GM12878 (cell line): ENCODE measurements at regions not wholly inside any gene's neighbourhood (a gene's known extent, or its start where the extent isn't known, plus 50 kb on each side); places are given as distances from the start of the nearest gene placed in this dataset.
A peak's percentile ranks its signal among the peaks of the same experiment; 100 is the strongest.

Source experiments
- ATAC-seq: fragments of 200-7000 bp; cut with Tn5 transposase; 3 replicates; pipeline ENCODE4 v1.9.1; 2020; ENCODE audit warnings: mild to moderate bottlenecking, moderate library complexity
- BruUV-seq: library from RNA; stranded (reverse); fragments of 400-500 nt; replicated peaks from 2 replicates; lab custom pipeline; 2021; lab: Mats Ljungman, UMichigan
- CTCF ChIA-PET: fragments of 300-600 bp; sonication (Branson Sonifier 250); formaldehyde crosslinking; extraction: SDS; loops from one replicate; lab custom pipeline; 2021; ENCODE audit warnings: inconsistent platforms; lab: Yijun Ruan, JAX
- POLR2A ChIA-PET: fragments of 350-600 bp; formaldehyde crosslinking; extraction: SDS; loops from one replicate; lab custom pipeline; 2021; ENCODE audit warnings: inconsistent platforms; lab: Charles Lee
- RAD21 ChIA-PET: fragments of 300-600 bp; sonication (Branson Sonifier 250); formaldehyde crosslinking; loops from one replicate; lab custom pipeline; 2023; ENCODE audit warnings: antibody characterized with exemption; ENCODE audit not compliant: unreplicated experiment; lab: Charles Lee
- SMC1A ChIA-PET: fragments of 300-600 bp; sonication (Branson Sonifier 250); formaldehyde crosslinking; loops from one replicate; lab custom pipeline; 2023; ENCODE audit not compliant: unreplicated experiment, uncharacterized antibody; lab: Charles Lee
- DNase-seq: peaks from one replicate; pipeline ENCODE4 v3.0.0-alpha.2; 2011; ENCODE audit warnings: low read depth, low spot score
- FAIRE-seq: peaks from 3 replicates; lab custom pipeline; 2011; peaks lifted over from hg19 to GRCh38; lab: Jason Lieb, UNC
- H2AFZ ChIP-seq: 2 replicates; pipeline ENCODE4 v1.6.0; 2011; ENCODE audit warnings: low read depth, low read length, control low read depth; ENCODE audit not compliant: control insufficient read depth
- H3K27ac ChIP-seq: 2 replicates; pipeline ENCODE4 v1.5.1; 2011; ENCODE audit warnings: control low read depth; ENCODE audit not compliant: control insufficient read depth, insufficient read depth
- H3K27me3 ChIP-seq, 2 experiments: replicated peaks in 1 of 2; 2 replicates each; pipeline versions ENCODE4 v1.6.0 to v1.6.1; 2011; ENCODE audit warnings: low read length in 1 of 2; ENCODE audit not compliant: control insufficient read depth in 2 of 2, insufficient read depth in 2 of 2
- H3K36me3 ChIP-seq, 2 experiments: 2 replicates each; pipeline ENCODE4 v1.5.1; 2011; ENCODE audit warnings: low read length in 1 of 2; ENCODE audit not compliant: control insufficient read depth in 2 of 2, insufficient read depth in 2 of 2
- H3K4me1 ChIP-seq: 2 replicates; pipeline ENCODE4 v1.6.1; 2011; ENCODE audit warnings: mild to moderate bottlenecking, low read length, moderate library complexity, mixed read lengths; ENCODE audit not compliant: control insufficient read depth, insufficient read depth
- H3K4me2 ChIP-seq: 2 replicates; pipeline ENCODE4 v1.6.0; 2011; ENCODE audit warnings: control low read depth; ENCODE audit not compliant: control insufficient read depth, insufficient read depth
- H3K4me3 ChIP-seq: fragments of 200-600 bp; sonication (generic); 2 replicates; pipeline ENCODE4 v1.5.1; 2016
- H3K79me2 ChIP-seq: 2 replicates; pipeline ENCODE4 v1.6.0; 2011; ENCODE audit warnings: low read length; ENCODE audit not compliant: control insufficient read depth, insufficient read depth
- H3K9ac ChIP-seq: 2 replicates; pipeline ENCODE4 v1.8.0; 2011; ENCODE audit warnings: low read length, control low read depth, mixed read lengths; ENCODE audit not compliant: control insufficient read depth, insufficient read depth
- H3K9me3 ChIP-seq: replicated peaks from 3 replicates; pipeline ENCODE4 v1.5.1; 2011; ENCODE audit warnings: mild to moderate bottlenecking, low read length; ENCODE audit not compliant: control insufficient read depth, insufficient read depth
- H4K20me1 ChIP-seq: 2 replicates; pipeline ENCODE4 v1.6.0; 2011; ENCODE audit not compliant: control insufficient read depth, insufficient read depth
- CBFB ChIP-seq: IDR thresholded peaks from 2 replicates; pipeline ENCODE4 v1.6.1; 2016; ENCODE audit warnings: antibody characterized with exemption, low read depth
- HDAC6 ChIP-seq: fragments of 200-600 bp; sonication (generic); IDR thresholded peaks from one replicate; pipeline ENCODE4 v1.8.0; 2017; ENCODE audit warnings: antibody characterized with exemption; ENCODE audit not compliant: unreplicated experiment
- MTA2 ChIP-seq: fragments of 450-650 bp; IDR thresholded peaks from 2 replicates; pipeline ENCODE4 v1.6.1; 2016; ENCODE audit warnings: low read depth, mild to moderate bottlenecking, moderate library complexity
- RAD51 ChIP-seq: fragments of 450-650 bp; IDR thresholded peaks from 2 replicates; pipeline ENCODE4 v1.6.1; 2016; ENCODE audit warnings: moderate library complexity, mild to moderate bottlenecking, inconsistent platforms
- SMARCA5 ChIP-seq: fragments of 450-650 bp; IDR thresholded peaks from 2 replicates; pipeline ENCODE4 v1.6.1; 2017; ENCODE audit warnings: mild to moderate bottlenecking
- ZNF217 ChIP-seq: fragments of 450-650 bp; IDR thresholded peaks from 2 replicates; pipeline ENCODE4 v1.6.1; 2017; ENCODE audit warnings: antibody characterized with exemption, mild to moderate bottlenecking
- whole genome bisulfite sequencing: methylation state at CpG from one replicate; pipeline ENCODE4 v1.1.6; 2016; ENCODE audit warnings: low lambda C conversion rate; ENCODE audit not compliant: insufficient replicate concordance, insufficient coverage; ENCODE audit errors: missing lambda C conversion rate; 5-methylcytosine and 5-hydroxymethylcytosine counted together
- in situ Hi-C: fragments of 300-500 bp; cut with MboI; formaldehyde crosslinking; loops from 9 replicates; pipeline ENCODE4 v1.14.3; 2018; ENCODE audit warnings: mixed read lengths
- intact Hi-C: fragments of 100-400 bp; cut with micrococcal nuclease; formaldehyde crosslinking; loops from one replicate; pipeline ENCODE4 v1.14.2; 2022; ENCODE audit not compliant: unreplicated experiment
- TF ChIP-seq, protein P1 (sequence below): fragments of 450-650 bp; IDR thresholded peaks from 2 replicates; pipeline ENCODE4 v1.6.1; 2017; ENCODE audit warnings: mild to moderate bottlenecking, moderate library complexity
- TF ChIP-seq, protein P2 (sequence below): fragments of 150-350 bp; IDR thresholded peaks from 2 replicates; pipeline ENCODE4 v1.6.1; 2016; ENCODE audit warnings: low read depth, low read length

DNA sequence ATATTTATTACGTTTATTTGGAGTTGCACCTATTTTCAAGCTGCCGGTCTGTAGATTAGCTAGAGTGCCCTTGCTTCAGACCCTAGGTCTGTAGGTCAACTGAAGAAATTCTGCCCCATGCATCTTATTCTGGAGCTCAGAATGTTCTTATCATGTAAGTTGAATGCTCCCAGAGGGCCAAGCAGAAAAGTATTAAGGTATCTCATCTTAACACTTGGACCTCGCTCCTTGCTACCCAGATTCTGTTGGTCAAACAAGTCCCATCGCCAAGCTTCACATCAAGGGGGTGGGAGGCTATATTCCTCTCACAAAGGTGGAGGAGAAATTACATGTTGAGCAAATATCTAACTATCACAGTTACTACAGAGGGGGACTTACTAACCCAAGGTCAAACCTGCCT, 187.7 kb downstream of the C1orf94 start (continued):
- TF ChIP-seq, protein P1, sequence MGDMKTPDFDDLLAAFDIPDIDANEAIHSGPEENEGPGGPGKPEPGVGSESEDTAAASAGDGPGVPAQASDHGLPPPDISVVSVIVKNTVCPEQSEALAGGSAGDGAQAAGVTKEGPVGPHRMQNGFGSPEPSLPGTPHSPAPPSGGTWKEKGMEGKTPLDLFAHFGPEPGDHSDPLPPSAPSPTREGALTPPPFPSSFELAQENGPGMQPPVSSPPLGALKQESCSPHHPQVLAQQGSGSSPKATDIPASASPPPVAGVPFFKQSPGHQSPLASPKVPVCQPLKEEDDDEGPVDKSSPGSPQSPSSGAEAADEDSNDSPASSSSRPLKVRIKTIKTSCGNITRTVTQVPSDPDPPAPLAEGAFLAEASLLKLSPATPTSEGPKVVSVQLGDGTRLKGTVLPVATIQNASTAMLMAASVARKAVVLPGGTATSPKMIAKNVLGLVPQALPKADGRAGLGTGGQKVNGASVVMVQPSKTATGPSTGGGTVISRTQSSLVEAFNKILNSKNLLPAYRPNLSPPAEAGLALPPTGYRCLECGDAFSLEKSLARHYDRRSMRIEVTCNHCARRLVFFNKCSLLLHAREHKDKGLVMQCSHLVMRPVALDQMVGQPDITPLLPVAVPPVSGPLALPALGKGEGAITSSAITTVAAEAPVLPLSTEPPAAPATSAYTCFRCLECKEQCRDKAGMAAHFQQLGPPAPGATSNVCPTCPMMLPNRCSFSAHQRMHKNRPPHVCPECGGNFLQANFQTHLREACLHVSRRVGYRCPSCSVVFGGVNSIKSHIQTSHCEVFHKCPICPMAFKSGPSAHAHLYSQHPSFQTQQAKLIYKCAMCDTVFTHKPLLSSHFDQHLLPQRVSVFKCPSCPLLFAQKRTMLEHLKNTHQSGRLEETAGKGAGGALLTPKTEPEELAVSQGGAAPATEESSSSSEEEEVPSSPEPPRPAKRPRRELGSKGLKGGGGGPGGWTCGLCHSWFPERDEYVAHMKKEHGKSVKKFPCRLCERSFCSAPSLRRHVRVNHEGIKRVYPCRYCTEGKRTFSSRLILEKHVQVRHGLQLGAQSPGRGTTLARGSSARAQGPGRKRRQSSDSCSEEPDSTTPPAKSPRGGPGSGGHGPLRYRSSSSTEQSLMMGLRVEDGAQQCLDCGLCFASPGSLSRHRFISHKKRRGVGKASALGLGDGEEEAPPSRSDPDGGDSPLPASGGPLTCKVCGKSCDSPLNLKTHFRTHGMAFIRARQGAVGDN = no peak
- no peak for TF ChIP-seq CBFB
- TF ChIP-seq, protein P2, sequence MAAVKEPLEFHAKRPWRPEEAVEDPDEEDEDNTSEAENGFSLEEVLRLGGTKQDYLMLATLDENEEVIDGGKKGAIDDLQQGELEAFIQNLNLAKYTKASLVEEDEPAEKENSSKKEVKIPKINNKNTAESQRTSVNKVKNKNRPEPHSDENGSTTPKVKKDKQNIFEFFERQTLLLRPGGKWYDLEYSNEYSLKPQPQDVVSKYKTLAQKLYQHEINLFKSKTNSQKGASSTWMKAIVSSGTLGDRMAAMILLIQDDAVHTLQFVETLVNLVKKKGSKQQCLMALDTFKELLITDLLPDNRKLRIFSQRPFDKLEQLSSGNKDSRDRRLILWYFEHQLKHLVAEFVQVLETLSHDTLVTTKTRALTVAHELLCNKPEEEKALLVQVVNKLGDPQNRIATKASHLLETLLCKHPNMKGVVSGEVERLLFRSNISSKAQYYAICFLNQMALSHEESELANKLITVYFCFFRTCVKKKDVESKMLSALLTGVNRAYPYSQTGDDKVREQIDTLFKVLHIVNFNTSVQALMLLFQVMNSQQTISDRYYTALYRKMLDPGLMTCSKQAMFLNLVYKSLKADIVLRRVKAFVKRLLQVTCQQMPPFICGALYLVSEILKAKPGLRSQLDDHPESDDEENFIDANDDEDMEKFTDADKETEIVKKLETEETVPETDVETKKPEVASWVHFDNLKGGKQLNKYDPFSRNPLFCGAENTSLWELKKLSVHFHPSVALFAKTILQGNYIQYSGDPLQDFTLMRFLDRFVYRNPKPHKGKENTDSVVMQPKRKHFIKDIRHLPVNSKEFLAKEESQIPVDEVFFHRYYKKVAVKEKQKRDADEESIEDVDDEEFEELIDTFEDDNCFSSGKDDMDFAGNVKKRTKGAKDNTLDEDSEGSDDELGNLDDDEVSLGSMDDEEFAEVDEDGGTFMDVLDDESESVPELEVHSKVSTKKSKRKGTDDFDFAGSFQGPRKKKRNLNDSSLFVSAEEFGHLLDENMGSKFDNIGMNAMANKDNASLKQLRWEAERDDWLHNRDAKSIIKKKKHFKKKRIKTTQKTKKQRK = no peak

DNA sequence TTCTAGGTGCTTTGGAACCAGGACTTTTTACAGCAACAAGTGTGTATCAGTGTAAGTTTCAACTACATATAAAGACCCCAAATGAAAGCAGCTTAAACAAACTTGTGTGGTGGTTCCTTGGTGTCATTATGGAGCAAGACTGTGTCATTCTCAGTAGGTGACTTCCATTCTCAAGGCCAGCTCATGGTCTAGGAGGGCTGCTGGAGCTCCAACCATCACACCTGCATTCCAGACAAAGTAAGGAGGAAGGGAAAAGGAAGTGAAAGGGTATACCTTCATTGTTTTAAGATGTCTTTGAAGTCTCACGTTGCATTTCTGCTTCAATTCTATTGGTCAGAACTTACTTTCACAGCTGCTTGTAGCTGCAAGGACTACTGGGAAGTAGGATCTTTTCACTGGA, 188.6 kb downstream of the C1orf94 start:
- POLR2A ChIA-PET = interaction anchor here (1.1 to 2.0 kb wide), 2 partner anchors 23 to 35 kb away, joined by 3 to 7 read pairs; no protein-coding TSS in a partner anchor
- CTCF ChIA-PET = interaction anchor here (0.8 to 2.1 kb wide), 4 partner anchors 10 to 232 kb away, joined by 3 to 6 read pairs (median 4); no protein-coding TSS in a partner anchor
- 43% methylated on average over 1 of the region's 1 CpG for WGBS
- no peak overlapping the region for H3K4me3 ChIP-seq
- ATAC-seq (no peak), FAIRE-seq (no peak), DNase-seq (no peak)
- H3K79me2 ChIP-seq = no peaks in the 10 kb centered on the region
- no peaks in the 10 kb centered on the region for H3K27me3 ChIP-seq
- peaks cover 2% of the 10 kb centered on the region; the same call in 2 of the 3 replicates for H3K9me3 ChIP-seq
- no peaks in the 10 kb centered on the region for H4K20me1 ChIP-seq
- in situ Hi-C loops (loop anchor here (10.0 kb wide), 1 partner anchor 170 kb away; no protein-coding TSS in a partner anchor), intact Hi-C loops (loop anchor here (10.0 kb wide), 1 partner anchor 230 kb away; no protein-coding TSS in a partner anchor)
- RAD21 ChIA-PET = interaction anchor here (1.3 kb wide), 1 partner anchor 172 kb away, joined by 3 read pairs; no protein-coding TSS in a partner anchor
- no peak overlapping the region for H2AFZ ChIP-seq
- H3K27ac ChIP-seq = no peak overlapping the region
- H3K9ac ChIP-seq = no peak overlapping the region
- no TSS peak for BruUV-seq
- H3K4me1 ChIP-seq = peaks cover 26% of the 10 kb centered on the region
- H3K36me3 ChIP-seq = no peaks in the 10 kb centered on the region
- SMC1A ChIA-PET = interaction anchor here (0.6 to 2.6 kb wide), 4 partner anchors 7 to 167 kb away, joined by 3 to 8 read pairs (median 4); no protein-coding TSS in a partner anchor
- H3K4me2 ChIP-seq = no peak overlapping the region
- TF ChIP-seq RAD51 (no peak), HDAC6 (no peak), ZNF217 (0 out of 2 replicates have a peak, but pooled peaks have one; percentile 32), MTA2 (no peak), SMARCA5 (peak; percentile 76; the same call in 1 of the 2 replicates)
